ENCODE measurements at regions not wholly inside any gene's neighbourhood (a gene's known extent, or its start where the extent isn't known, plus 50 kb on each side); places are given as distances from the start of the nearest gene placed in this dataset.

GRCh38 chr20:17825252-17825959, 125.6 kb downstream of the BANF2 start (continued):
- TF ChIP-seq, protein P1, sequence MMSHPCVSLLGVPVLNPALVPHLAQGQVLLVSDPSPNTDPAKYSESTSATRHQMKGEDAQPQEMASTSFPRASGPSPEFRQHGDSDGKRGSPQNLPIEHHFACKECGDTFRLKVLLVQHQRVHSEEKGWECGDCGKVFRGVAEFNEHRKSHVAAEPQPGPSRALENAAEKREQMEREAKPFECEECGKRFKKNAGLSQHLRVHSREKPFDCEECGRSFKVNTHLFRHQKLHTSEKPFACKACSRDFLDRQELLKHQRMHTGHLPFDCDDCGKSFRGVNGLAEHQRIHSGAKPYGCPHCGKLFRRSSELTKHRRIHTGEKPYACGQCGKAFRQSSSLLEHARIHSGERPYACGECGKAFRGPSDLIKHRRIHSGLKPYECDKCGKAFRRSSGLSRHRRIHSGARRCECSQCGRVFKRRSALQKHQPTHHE (CRISPR knock-in tag; IDR thresholded peaks at IDR 0.05; ENCODE audit: borderline replicate concordance) = no peak
- TF ChIP-seq AHR (CRISPR knock-in tag; IDR thresholded peaks at IDR 0.05) (0 out of 2 replicates have a peak, but pooled peaks have one; percentile 44), GABPA (IDR thresholded peaks at IDR 0.05; ENCODE audit: low read depth, low read length) (peak; percentile 36; the same call in 1 of the 2 replicates), GABPA (CRISPR knock-in tag; IDR thresholded peaks at IDR 0.05; ENCODE audit: low read depth) (peak; percentile 88), ZNF841 (CRISPR knock-in tag; IDR thresholded peaks at IDR 0.05; ENCODE audit: borderline replicate concordance) (no peak), MAZ (IDR thresholded peaks at IDR 0.05; ENCODE audit: borderline replicate concordance, low read depth, low read length) (no peak), MAZ (CRISPR knock-in tag; IDR thresholded peaks at IDR 0.05; ENCODE audit: low read depth) (no peak), KLF9 (CRISPR knock-in tag; IDR thresholded peaks at IDR 0.05; ENCODE audit: low read depth) (no peak), ATF4 (CRISPR knock-in tag; IDR thresholded peaks at IDR 0.05) (peak in 1 of 2 experiments; percentile 57; a peak in 2 of 4 replicates), ZNF598 (CRISPR knock-in tag; IDR thresholded peaks at IDR 0.05; ENCODE audit: borderline replicate concordance) (no peak), RAD21 (CRISPR knock-in tag; IDR thresholded peaks at IDR 0.05) (no peak), ZNF782 (CRISPR knock-in tag; IDR thresholded peaks at IDR 0.05; ENCODE audit: borderline replicate concordance) (no peak), CREBL2 (CRISPR knock-in tag; IDR thresholded peaks at IDR 0.05; ENCODE audit: borderline replicate concordance) (no peak), ARID3A (IDR thresholded peaks at IDR 0.05; ENCODE audit: low read depth, low read length) (no peak), ETV6 (CRISPR knock-in tag; conservative IDR thresholded peaks at IDR 0.05) (no peak), ZNF207 (IDR thresholded peaks at IDR 0.05; ENCODE audit: borderline replicate concordance) (no peak), FOXK2 (IDR thresholded peaks at IDR 0.05) (no peak), ZBTB38 (CRISPR knock-in tag; IDR thresholded peaks at IDR 0.05) (peak; percentile 85), ZBTB8A (CRISPR knock-in tag; IDR thresholded peaks at IDR 0.05; ENCODE audit: borderline replicate concordance, low read depth) (no peak), TBX2 (CRISPR knock-in tag; IDR thresholded peaks at IDR 0.05; ENCODE audit: borderline replicate concordance) (no peak), SP1 (IDR thresholded peaks at IDR 0.05) (no peak), SP1 (CRISPR knock-in tag; IDR thresholded peaks at IDR 0.05) (no peak)
- TF ChIP-seq, protein P2, sequence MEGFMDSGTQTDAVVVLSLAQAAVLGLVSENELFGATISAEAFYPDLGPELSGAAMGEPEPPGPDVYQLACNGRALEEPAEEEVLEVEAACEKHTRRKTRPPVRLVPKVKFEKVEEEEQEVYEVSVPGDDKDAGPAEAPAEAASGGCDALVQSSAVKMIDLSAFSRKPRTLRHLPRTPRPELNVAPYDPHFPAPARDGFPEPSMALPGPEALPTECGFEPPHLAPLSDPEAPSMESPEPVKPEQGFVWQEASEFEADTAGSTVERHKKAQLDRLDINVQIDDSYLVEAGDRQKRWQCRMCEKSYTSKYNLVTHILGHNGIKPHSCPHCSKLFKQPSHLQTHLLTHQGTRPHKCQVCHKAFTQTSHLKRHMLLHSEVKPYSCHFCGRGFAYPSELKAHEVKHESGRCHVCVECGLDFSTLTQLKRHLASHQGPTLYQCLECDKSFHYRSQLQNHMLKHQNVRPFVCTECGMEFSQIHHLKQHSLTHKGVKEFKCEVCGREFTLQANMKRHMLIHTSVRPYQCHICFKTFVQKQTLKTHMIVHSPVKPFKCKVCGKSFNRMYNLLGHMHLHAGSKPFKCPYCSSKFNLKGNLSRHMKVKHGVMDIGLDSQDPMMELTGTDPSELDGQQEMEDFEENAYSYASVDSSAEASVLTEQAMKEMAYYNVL (CRISPR knock-in tag; IDR thresholded peaks at IDR 0.05; ENCODE audit: borderline replicate concordance) = peak; percentile 33; the same call in 1 of the 2 replicates

All from HepG2 (cell line).